Cardiac fibroblast (primary cell): ENCODE measurements at regions not wholly inside any gene's neighbourhood (a gene's known extent, or its start where the extent isn't known, plus 50 kb on each side); places are given as distances from the start of the nearest gene placed in this dataset.

Experiments
- DNase-seq, 2 donors: peaks; one replicate each; pipeline versions ENCODE4 v3.0.0 to v3.0.0-alpha.2; 2010; ENCODE audit warnings: low read depth in 2 of 2
- H3K4me3 ChIP-seq, 2 donors: replicated peaks in 1 of 2; 1 replicate in 1 of 2; 2 replicates in 1 of 2; pipeline ENCODE4 v1.5.1; 2011; ENCODE audit warnings: low read depth in 2 of 2, low read length in 2 of 2, mild to moderate bottlenecking in 2 of 2, moderate library complexity in 1 of 2
- CTCF ChIP-seq: IDR thresholded peaks from one replicate; pipeline ENCODE4 v1.5.1; 2011; ENCODE audit warnings: low read depth, mild to moderate bottlenecking, low read length, inconsistent platforms

DNA sequence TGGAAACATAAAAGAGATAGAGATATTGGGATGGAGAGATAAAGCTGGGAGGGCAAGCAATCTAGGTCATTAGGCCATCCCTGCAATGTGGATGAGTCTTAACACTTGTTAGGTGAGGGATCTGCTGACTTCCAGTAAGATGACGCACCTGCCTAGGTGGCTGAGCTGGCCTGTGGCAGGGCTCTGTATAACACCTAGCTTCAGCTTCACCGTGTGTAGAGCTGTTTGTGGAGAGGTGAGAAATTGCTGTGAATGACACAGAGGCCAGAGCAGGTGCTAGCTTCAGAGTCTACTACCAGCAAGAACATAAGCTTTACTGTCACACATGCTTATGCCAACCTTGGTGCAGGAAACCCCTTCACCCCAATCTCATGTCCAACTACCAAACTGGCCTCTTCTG lies 1010.0 kb downstream of the TYW1 start:
- no peak overlapping the region for H3K4me3 ChIP-seq
- no peak for TF ChIP-seq CTCF
- no peak for DNase-seq

DNA sequence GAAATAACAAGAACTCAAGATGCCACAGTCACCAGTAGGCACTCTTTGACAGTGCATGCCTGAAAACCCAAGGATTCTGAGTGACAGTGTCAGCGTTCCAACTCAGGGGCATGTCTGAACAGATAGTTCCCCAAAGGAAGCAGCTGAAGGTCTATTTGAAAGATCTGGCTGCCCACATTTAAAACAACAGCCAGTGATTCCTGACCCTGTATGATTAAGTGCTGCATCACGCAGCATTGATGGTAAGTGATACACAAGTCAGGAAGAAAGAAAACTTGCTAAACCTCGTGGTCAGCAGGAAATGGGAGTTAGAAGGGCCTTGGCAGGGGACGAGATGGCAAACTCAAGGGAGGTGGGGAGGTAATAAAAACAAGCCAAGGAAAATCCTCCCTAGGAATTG lies 1013.1 kb downstream of the TYW1 start:
- TF ChIP-seq CTCF, result no peak
- DNase-seq, result peak in 1 of 2 donors; percentile 6

GRCh38 chr7:68014031-68014736 lies 1017.6 kb downstream of the TYW1 start:
- H3K4me3 ChIP-seq, result no peak overlapping the region
- no peak for TF ChIP-seq CTCF
- no peak for DNase-seq

More for the DNA sequence above, 1013.1 kb downstream of the TYW1 start:
- no peak overlapping the region for H3K4me3 ChIP-seq

DNA sequence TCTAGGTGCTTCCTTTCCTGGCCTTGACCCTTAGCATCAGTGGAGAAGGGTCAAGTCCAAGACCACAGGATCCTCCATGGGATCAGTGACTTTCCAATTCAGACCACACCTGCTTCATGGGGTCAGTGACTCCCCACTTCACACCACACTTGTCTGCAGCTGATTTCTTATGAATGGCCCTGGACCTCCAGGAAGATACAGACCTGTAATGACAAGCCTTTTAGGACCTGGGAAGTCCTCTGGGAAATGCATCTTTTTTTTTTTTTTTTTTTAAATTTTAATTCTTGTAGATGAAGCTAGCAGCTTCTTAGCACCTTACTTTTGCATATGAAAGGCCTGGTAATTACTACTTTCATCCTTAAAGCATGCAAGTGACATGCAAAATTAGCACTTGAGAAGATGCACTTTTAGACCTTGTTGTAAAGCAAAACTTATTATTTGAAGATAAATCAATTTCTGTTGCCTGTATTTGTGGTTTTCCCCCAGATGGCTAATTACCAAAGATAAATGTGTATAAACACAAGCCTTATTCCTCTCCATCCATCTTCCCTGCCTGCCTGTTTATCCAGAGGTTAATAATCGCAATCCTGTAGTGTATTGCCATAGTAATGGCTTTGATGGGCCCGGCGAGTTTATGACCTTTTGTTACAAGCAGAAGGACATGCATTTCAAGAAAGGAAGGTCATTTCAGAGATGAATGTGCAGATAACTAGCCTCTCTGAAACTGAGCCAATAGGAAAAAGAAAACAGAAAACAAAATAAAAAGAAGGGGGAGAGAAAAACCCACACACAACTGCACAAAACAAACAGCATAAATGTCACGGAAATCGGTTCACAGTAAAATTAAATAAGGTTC lies 1018.7 kb downstream of the TYW1 start:
- DNase-seq, result no peak
- TF ChIP-seq CTCF, result no peak
- no peak overlapping the region for H3K4me3 ChIP-seq

GRCh38 chr7:68015978-68016532 lies 1019.4 kb downstream of the TYW1 start:
- no peak for TF ChIP-seq CTCF
- DNase-seq, result no peak

GRCh38 chr7:68020102-68020501 lies 1023.5 kb downstream of the TYW1 start:
- no peak overlapping the region for H3K4me3 ChIP-seq
- TF ChIP-seq CTCF, result no peak
- DNase-seq, result no peak

More at GRCh38 chr7:68015978-68016532, 1019.4 kb downstream of the TYW1 start:
- H3K4me3 ChIP-seq, result no peak overlapping the region
